ENCODE measurements at regions not wholly inside any gene's neighbourhood (a gene's known extent, or its start where the extent isn't known, plus 50 kb on each side); places are given as distances from the start of the nearest gene placed in this dataset.

- TF ChIP-seq JUND (IDR thresholded peaks at IDR 0.05; ENCODE audit: low read depth) = no peak
- no peak for DNase-seq (ENCODE audit: low read depth in 1 of 2, low spot score in 1 of 2)
- in situ Hi-C loops (cut with HindIII; ENCODE audit: low pct_unique_long_range_greater_than_20kb, low sequenced_read_pairs) = no loop called here
Observed at GRCh38 chrX:144810539-144810938, 436.8 kb upstream of the SPANXN1 start.

GRCh38 chrX:144819406-144819805, 427.9 kb upstream of the SPANXN1 start:
- in situ Hi-C loops (cut with HindIII; ENCODE audit: low pct_unique_long_range_greater_than_20kb, low sequenced_read_pairs) = no loop called here
- no peak for DNase-seq (ENCODE audit: low read depth in 1 of 2, low spot score in 1 of 2)
- no peak for TF ChIP-seq JUND (IDR thresholded peaks at IDR 0.05; ENCODE audit: low read depth)

GRCh38 chrX:144840616-144841015, 406.7 kb upstream of the SPANXN1 start:
- TF ChIP-seq JUND (IDR thresholded peaks at IDR 0.05; ENCODE audit: low read depth) = no peak
- in situ Hi-C loops (cut with HindIII; ENCODE audit: low pct_unique_long_range_greater_than_20kb, low sequenced_read_pairs) = no loop called here
- DNase-seq (ENCODE audit: low read depth in 1 of 2, low spot score in 1 of 2) = peak in 1 of 2 experiments; percentile 2

GRCh38 chrX:144849141-144849540, 398.2 kb upstream of the SPANXN1 start:
- TF ChIP-seq JUND (IDR thresholded peaks at IDR 0.05; ENCODE audit: low read depth) = no peak
- in situ Hi-C loops (cut with HindIII; ENCODE audit: low pct_unique_long_range_greater_than_20kb, low sequenced_read_pairs) = no loop called here

DNA sequence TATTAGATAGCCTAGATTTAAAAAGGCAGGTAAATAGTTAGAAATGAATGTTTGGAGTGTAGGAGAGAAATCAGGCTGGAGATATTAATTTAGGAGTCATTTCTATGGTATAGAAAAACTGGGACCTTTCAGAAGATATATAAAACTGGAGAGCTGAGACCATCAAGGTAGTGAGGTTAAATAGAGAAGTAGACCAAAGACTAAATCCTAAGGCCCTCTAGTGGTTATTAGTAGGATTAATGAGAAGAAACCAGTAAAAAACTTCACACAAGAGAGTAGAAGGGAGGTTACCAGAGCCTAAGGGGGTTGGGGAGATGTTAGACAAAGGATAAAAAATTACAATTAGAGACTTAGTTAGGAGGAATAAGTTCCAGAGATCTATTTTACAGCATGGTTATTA, 351.0 kb upstream of the SPANXN1 start:
- peak in 1 of 2 experiments; percentile 10 for DNase-seq (ENCODE audit: low read depth in 1 of 2, low spot score in 1 of 2)
- in situ Hi-C loops (cut with HindIII; ENCODE audit: low pct_unique_long_range_greater_than_20kb, low sequenced_read_pairs) = no loop called here

More at GRCh38 chrX:144849141-144849540, 398.2 kb upstream of the SPANXN1 start:
- no peak for DNase-seq (ENCODE audit: low read depth in 1 of 2, low spot score in 1 of 2)

GRCh38 chrX:144901521-144901920, 345.8 kb upstream of the SPANXN1 start:
- no peak for TF ChIP-seq JUND (IDR thresholded peaks at IDR 0.05; ENCODE audit: low read depth)
- in situ Hi-C loops (cut with HindIII; ENCODE audit: low pct_unique_long_range_greater_than_20kb, low sequenced_read_pairs) = no loop called here
- no peak for DNase-seq (ENCODE audit: low read depth in 1 of 2, low spot score in 1 of 2)

More for the DNA sequence above, 351.0 kb upstream of the SPANXN1 start:
- TF ChIP-seq JUND (IDR thresholded peaks at IDR 0.05; ENCODE audit: low read depth) = no peak

- DNase-seq (ENCODE audit: low read depth in 1 of 2, low spot score in 1 of 2) = no peak
- no peak for TF ChIP-seq JUND (IDR thresholded peaks at IDR 0.05; ENCODE audit: low read depth)
- in situ Hi-C loops (cut with HindIII; ENCODE audit: low pct_unique_long_range_greater_than_20kb, low sequenced_read_pairs) = no loop called here
Observed at GRCh38 chrX:144916785-144917184, 330.5 kb upstream of the SPANXN1 start.

GRCh38 chrX:144918936-144919335, 328.4 kb upstream of the SPANXN1 start:
- in situ Hi-C loops (cut with HindIII; ENCODE audit: low pct_unique_long_range_greater_than_20kb, low sequenced_read_pairs) = no loop called here
- DNase-seq (ENCODE audit: low read depth in 1 of 2, low spot score in 1 of 2) = no peak
- no peak for TF ChIP-seq JUND (IDR thresholded peaks at IDR 0.05; ENCODE audit: low read depth)

- TF ChIP-seq JUND (IDR thresholded peaks at IDR 0.05; ENCODE audit: low read depth) = no peak
- no peak for DNase-seq (ENCODE audit: low read depth in 1 of 2, low spot score in 1 of 2)
- in situ Hi-C loops (cut with HindIII; ENCODE audit: low pct_unique_long_range_greater_than_20kb, low sequenced_read_pairs) = no loop called here
Observed at GRCh38 chrX:144946666-144947065, 300.6 kb upstream of the SPANXN1 start.
